GM18511 (cell line): ENCODE measurements at regions not wholly inside any gene's neighbourhood (a gene's known extent, or its start where the extent isn't known, plus 50 kb on each side); places are given as distances from the start of the nearest gene placed in this dataset.
"Not testable (repeated sequence)": the region's sequence is repeated elsewhere in the genome, so short reads cannot be mapped to it uniquely, and the experiment has no call there.

Source experiments
- ATAC-seq: cut with Tn5 transposase; IDR thresholded peaks from one replicate; pipeline ENCODE4 v1.9.1; 2021; ENCODE audit warnings: mild to moderate bottlenecking, moderate library complexity; ENCODE audit not compliant: unreplicated experiment

DNA sequence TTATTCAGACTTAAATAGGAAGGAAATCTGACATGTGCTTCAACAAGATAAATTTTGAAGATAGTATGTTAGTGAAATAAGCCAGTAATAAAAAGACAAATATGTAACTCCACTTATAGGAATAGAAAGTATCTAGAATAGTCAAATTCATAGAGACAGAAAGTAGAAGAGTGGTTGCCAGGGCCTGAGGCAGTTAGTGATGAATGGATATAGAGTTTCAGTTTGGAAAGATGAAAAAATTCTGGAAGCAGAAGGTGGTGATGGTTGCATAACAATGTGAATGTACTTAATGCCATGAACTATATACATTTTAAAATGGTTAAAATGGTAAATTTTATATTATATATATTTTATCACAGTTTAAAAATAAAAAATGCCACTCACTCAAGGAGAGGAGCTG is 54.3 kb downstream of the HAND2 start:
- no peak for ATAC-seq

DNA sequence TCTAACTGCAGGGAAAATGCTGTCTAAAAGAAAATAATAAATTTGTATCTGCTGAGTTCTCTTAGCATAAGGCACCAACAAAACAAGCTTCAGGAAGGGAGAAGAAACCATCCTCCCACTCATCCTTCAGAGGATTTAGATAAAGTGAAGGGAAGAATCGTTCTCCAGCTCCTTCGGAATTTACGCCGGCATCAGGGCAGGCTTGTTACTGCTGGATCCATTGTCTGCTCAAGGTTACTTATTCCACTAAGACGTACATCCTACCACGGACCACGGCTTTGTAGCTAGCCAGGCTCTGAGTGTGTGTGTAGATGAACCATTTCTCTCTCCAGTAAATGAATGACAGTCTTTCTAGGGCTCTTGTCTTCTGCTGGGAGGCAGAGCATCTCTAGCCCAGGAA is 60.4 kb downstream of the HAND2 start:
- no peak for ATAC-seq

DNA sequence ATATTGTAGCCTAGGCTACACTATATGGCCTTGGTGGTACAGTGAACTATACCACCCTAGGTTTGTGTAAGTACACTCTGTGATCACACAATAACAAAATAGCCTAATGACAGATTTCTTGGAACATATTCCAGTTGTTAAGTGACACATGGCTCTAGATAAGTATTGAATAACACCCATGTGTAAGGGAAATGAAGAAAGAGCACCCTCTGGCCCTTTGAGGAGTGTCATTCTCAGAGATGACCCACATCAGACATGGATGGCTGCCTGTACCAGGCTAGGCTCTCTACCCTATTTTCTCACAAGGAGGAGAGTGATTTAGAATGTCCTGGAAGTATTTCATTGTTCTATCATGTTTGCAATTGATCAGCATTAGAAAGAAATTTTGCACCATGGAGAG is 61.7 kb downstream of the HAND2 start:
- ATAC-seq = no peak

DNA sequence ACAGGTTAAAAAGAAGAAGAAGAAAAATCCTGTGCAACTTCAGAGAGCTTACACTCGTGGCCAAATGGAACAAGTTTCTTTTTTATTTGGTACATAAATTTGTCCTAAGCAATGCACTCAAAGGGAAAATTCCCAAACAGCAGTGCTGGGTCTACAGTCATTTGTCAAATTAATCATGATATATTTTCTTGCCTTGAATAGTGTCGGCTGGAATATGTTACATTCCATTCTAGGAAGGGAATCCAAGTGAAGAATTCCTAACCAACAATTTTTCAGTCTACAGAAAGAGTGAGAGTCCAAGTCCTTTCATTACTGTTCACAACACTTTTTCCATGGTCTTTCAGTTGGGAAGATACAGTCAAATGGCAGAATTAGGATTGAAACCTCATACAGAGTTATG is 63.9 kb downstream of the HAND2 start:
- ATAC-seq = no peak

DNA sequence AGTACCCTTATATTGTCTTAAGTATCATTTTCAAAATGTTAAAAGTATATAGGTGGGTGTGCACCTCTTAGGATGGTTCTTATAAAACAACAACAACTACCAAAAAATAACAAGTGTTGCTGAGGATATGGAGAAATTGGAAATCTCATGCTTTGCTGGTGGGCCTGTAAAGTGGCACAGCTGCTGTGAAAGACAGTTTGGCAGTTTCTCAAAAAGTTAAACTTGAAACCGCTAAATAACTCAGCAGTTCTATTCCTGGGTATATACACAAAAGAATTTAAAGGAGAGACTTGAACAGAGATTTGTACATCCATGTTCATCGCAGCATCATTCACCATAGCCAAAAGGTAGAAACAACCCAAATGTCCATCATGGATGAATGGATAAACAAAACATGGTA is 65.5 kb downstream of the HAND2 start:
- no peak for ATAC-seq

DNA sequence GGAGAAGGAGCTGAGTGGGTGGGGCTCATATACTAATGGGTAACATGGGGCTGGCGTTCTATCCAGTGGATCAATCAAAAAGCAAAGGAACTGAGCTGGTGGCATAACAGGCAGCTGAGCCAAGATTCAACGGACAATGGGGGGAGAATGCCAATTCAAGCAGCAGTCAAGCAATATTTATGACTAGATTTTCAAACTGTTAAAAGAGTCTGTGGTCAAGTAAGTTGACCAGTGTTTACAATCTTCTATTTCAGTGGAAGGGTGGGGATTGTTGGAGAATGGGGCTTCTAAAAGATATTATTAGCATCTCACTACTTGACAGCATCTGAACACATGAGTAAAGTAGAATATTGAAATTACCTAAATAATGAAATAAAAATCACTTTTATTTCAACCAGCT is 64.9 kb upstream of the SCRG1 start:
- ATAC-seq = no peak

DNA sequence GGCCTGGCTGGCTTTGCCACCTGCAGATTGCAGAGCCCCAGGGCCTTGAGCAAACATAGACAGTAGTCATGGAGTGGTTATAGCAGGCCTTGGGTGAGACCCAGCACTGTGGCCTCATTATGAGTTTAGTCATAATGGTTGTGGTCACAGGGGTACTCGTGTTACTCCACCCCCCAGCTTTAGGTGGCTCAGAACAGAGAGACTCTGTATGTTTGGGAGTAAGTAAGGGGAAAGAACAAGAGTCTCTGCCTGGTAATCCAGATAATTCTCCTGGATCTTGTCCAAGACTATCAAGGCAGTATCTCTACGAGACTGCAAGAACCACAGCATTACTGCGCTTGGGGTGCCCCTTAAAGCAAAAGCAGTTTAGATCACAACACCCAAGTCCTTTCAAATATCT is 62.3 kb upstream of the SCRG1 start:
- ATAC-seq = no peak

DNA sequence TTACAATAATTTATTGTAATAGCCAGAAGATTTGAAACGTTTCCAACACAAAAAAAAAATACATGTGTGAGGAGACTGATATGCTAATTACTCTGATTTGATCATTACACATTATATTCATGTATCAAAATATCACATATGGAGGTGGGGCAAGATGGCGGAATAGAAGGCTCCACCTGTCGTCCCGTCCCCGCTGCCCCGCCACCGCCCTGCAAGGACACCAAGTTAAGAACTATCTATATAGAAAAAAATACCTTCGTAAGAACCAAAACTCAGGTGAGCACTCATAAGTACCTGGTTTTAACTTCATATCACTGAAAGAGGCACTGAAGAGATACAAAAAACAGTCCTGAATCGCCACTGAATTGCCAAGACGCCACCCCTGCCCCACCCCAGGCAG is 60.9 kb upstream of the SCRG1 start:
- ATAC-seq = no peak

DNA sequence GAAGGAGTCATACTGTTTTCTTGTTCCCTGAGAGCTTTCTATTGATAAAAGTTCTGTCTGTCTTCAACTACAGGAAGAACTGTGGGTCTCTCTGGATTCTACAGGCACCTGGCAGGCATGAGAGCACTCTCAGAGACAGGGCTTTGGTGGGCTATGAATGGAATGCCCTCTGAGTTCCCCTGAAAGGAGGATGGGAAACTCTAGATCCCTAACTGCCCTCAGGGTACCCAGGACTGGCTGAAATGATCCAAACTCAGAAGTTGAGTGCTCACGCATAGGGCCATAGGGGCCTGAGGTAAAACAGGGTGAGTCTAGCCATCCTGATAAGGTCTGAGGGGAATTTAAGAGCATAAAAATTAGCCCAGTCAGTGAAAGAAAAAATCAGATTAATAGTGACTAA is 59.0 kb upstream of the SCRG1 start:
- ATAC-seq = no peak

DNA sequence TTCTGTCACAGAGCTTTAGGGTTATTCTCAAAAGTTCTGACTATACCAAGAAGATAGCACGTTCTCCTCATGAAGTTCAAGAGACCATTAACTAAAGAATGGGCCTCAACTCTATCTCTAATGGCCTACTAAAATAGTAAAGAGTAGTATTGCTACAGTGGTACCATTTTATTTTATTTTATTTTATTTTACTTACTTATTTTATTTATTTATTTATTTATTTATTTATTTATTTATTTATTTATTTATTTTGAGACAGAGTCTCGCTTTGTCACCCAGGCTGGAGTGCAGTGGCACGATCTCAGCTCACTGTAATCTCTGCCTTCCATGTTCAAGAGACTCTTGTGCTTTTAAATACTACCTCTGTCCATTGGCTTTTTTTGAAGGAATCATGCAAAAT is 52.5 kb upstream of the SCRG1 start:
- not testable (repeated sequence) for ATAC-seq

DNA sequence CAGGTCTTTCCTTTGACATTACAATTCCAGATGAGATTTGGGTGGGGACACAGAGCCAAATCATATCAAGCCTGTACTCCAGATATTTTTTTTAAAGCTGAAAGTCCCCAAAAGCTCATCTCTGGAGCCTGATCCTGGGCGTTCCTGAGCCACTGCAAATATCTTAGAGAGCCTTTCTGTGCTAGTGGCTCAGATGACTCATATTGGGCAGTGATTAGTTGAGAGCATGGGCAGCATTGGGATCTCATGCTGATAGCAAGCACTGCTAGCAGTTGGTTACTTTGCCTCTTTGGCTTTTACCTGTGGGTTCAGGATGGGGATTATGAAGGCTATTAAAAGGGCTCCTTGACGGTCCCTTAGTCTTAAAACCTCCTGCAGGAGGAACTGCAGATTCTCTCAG is 51.4 kb upstream of the SCRG1 start:
- no peak for ATAC-seq

DNA sequence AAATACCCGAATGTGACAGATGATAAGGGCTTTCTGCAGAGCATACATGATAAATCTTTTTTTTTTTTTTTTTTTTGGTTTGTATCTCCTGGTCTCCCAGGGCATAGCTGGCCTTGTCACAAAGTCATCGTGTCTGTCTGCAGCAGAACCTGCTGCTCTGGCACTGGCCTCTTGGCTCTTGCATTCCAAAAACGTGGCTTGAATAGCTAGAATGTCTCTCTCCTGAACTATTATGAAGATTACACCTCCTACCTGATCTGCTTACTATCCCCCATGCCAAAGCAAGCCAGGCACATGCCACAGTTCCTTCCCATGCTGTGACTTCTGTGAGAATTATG is 50.4 kb upstream of the SCRG1 start:
- ATAC-seq = no peak

DNA sequence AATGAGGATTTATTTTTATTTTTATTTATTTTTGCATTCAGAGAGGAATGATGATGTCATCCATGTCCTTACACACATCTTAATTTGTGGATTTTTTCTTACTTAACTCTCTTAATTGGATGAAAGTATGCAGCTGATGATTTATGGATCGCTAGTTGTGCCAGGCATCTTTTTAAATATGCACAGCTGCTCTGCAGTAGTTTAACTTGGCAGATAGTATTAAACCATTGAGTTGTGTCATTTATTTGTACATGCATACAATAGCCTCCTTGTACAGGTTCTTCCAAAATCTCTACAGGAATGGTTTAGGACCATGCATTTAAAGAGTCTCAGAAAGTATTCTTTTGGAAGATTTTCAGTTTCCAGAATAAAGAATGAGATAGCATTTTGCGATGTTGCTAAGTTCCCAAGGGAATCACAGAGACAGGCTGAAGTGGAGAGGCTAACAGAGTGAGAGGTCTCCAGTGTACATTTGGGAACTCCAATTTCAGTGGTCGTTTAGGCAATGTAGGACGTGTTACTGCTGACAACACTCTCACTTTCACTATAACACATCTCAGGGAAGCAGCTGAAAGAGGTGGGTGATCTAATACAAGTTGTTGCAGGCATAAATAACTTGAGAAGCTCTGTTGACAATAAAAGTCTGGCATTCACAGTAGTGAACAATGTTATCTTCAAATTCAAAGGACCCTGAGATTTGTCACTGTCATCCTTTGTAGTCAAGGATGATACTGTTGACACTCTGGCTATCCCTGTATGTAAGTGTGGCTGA is 49.9 kb upstream of the SCRG1 start:
- ATAC-seq = peak; percentile 55
